GM12878 (cell line): ENCODE measurements at regions not wholly inside any gene's neighbourhood (a gene's known extent, or its start where the extent isn't known, plus 50 kb on each side); places are given as distances from the start of the nearest gene placed in this dataset.

Source experiments
- ATAC-seq: fragments of 200-7000 bp; cut with Tn5 transposase; 3 replicates; pipeline ENCODE4 v1.9.1; 2020; ENCODE audit warnings: mild to moderate bottlenecking, moderate library complexity
- BruUV-seq: library from RNA; stranded (reverse); fragments of 400-500 nt; replicated peaks from 2 replicates; lab custom pipeline; 2021; lab: Mats Ljungman, UMichigan
- CTCF ChIA-PET: fragments of 300-600 bp; sonication (Branson Sonifier 250); formaldehyde crosslinking; extraction: SDS; loops from one replicate; lab custom pipeline; 2021; ENCODE audit warnings: inconsistent platforms; lab: Yijun Ruan, JAX
- POLR2A ChIA-PET: fragments of 350-600 bp; formaldehyde crosslinking; extraction: SDS; loops from one replicate; lab custom pipeline; 2021; ENCODE audit warnings: inconsistent platforms; lab: Charles Lee
- RAD21 ChIA-PET: fragments of 300-600 bp; sonication (Branson Sonifier 250); formaldehyde crosslinking; loops from one replicate; lab custom pipeline; 2023; ENCODE audit warnings: antibody characterized with exemption; ENCODE audit not compliant: unreplicated experiment; lab: Charles Lee
- SMC1A ChIA-PET: fragments of 300-600 bp; sonication (Branson Sonifier 250); formaldehyde crosslinking; loops from one replicate; lab custom pipeline; 2023; ENCODE audit not compliant: unreplicated experiment, uncharacterized antibody; lab: Charles Lee
- DNase-seq: peaks from one replicate; pipeline ENCODE4 v3.0.0-alpha.2; 2011; ENCODE audit warnings: low read depth, low spot score
- FAIRE-seq: peaks from 3 replicates; lab custom pipeline; 2011; peaks lifted over from hg19 to GRCh38; lab: Jason Lieb, UNC
- H2AFZ ChIP-seq: 2 replicates; pipeline ENCODE4 v1.6.0; 2011; ENCODE audit warnings: low read depth, low read length, control low read depth; ENCODE audit not compliant: control insufficient read depth
- H3K27ac ChIP-seq: 2 replicates; pipeline ENCODE4 v1.5.1; 2011; ENCODE audit warnings: control low read depth; ENCODE audit not compliant: control insufficient read depth, insufficient read depth
- H3K27me3 ChIP-seq, 2 experiments: replicated peaks in 1 of 2; 2 replicates each; pipeline versions ENCODE4 v1.6.0 to v1.6.1; 2011; ENCODE audit warnings: low read length in 1 of 2; ENCODE audit not compliant: control insufficient read depth in 2 of 2, insufficient read depth in 2 of 2
- H3K36me3 ChIP-seq, 2 experiments: 2 replicates each; pipeline ENCODE4 v1.5.1; 2011; ENCODE audit warnings: low read length in 1 of 2; ENCODE audit not compliant: control insufficient read depth in 2 of 2, insufficient read depth in 2 of 2
- H3K4me1 ChIP-seq: 2 replicates; pipeline ENCODE4 v1.6.1; 2011; ENCODE audit warnings: mild to moderate bottlenecking, low read length, moderate library complexity, mixed read lengths; ENCODE audit not compliant: control insufficient read depth, insufficient read depth
- H3K4me2 ChIP-seq: 2 replicates; pipeline ENCODE4 v1.6.0; 2011; ENCODE audit warnings: control low read depth; ENCODE audit not compliant: control insufficient read depth, insufficient read depth
- H3K4me3 ChIP-seq: fragments of 200-600 bp; sonication (generic); 2 replicates; pipeline ENCODE4 v1.5.1; 2016
- H3K79me2 ChIP-seq: 2 replicates; pipeline ENCODE4 v1.6.0; 2011; ENCODE audit warnings: low read length; ENCODE audit not compliant: control insufficient read depth, insufficient read depth
- H3K9ac ChIP-seq: 2 replicates; pipeline ENCODE4 v1.8.0; 2011; ENCODE audit warnings: low read length, control low read depth, mixed read lengths; ENCODE audit not compliant: control insufficient read depth, insufficient read depth
- H3K9me3 ChIP-seq: replicated peaks from 3 replicates; pipeline ENCODE4 v1.5.1; 2011; ENCODE audit warnings: mild to moderate bottlenecking, low read length; ENCODE audit not compliant: control insufficient read depth, insufficient read depth
- H4K20me1 ChIP-seq: 2 replicates; pipeline ENCODE4 v1.6.0; 2011; ENCODE audit not compliant: control insufficient read depth, insufficient read depth
- BCL3 ChIP-seq: IDR thresholded peaks from 2 replicates; pipeline ENCODE4 v1.6.1; 2011; ENCODE audit warnings: borderline replicate concordance, low read depth, mild to moderate bottlenecking, moderate library complexity, low read length; ENCODE audit not compliant: insufficient read depth, poor library complexity, severe bottlenecking
- CREM ChIP-seq: IDR thresholded peaks from 2 replicates; pipeline ENCODE4 v1.6.1; 2014; ENCODE audit warnings: antibody characterized with exemption, low read depth
- ESRRA ChIP-seq: IDR thresholded peaks from 2 replicates; pipeline ENCODE4 v1.6.1; 2012; ENCODE audit warnings: mild to moderate bottlenecking, low read length, improper control_type of control experiment
- HDAC2 ChIP-seq: fragments of 200-600 bp; sonication (generic); IDR thresholded peaks from 2 replicates; pipeline ENCODE4 v1.6.1; 2017
- NBN ChIP-seq: fragments of 450-650 bp; IDR thresholded peaks from 2 replicates; pipeline ENCODE4 v1.6.1; 2016
- NR2C2 ChIP-seq: IDR thresholded peaks from 2 replicates; pipeline ENCODE4 v1.6.1; 2011; ENCODE audit warnings: borderline replicate concordance, low read depth; ENCODE audit not compliant: control insufficient read depth, insufficient read length
- POLR2AphosphoS5 ChIP-seq: IDR thresholded peaks from 2 replicates; pipeline ENCODE4 v1.6.1; 2011; ENCODE audit warnings: mild to moderate bottlenecking, low read length, inconsistent platforms
- POU2F2 ChIP-seq: IDR thresholded peaks from 3 replicates; pipeline ENCODE4 v1.6.1; 2011; ENCODE audit warnings: low read depth, mild to moderate bottlenecking, low read length, borderline replicate concordance
- PRDM15 ChIP-seq: fragments of 450-650 bp; formaldehyde crosslinking; IDR thresholded peaks from 2 replicates; pipeline ENCODE4 v1.4.0; 2020; ENCODE audit warnings: mild to moderate bottlenecking, moderate library complexity
- SIN3A ChIP-seq: IDR thresholded peaks from 2 replicates; pipeline ENCODE4 v1.6.1; 2012; ENCODE audit warnings: low read depth, low read length, improper control_type of control experiment
- SMC3 ChIP-seq: IDR thresholded peaks from 2 replicates; pipeline ENCODE4 v1.6.1; 2011; ENCODE audit warnings: low read length, improper control_type of control experiment, borderline replicate concordance
- TARDBP ChIP-seq: IDR thresholded peaks from 2 replicates; pipeline ENCODE4 v1.6.1; 2016; ENCODE audit warnings: borderline replicate concordance
- ZBTB11 ChIP-seq: fragments of 450-650 bp; formaldehyde crosslinking; IDR thresholded peaks from 2 replicates; pipeline ENCODE4 v1.5.0; 2022; ENCODE audit warnings: mild to moderate bottlenecking, missing genetic modification characterization
- WGBS: methylation state at CpG from one replicate; pipeline ENCODE4 v1.1.6; 2016; ENCODE audit warnings: low lambda C conversion rate; ENCODE audit not compliant: insufficient replicate concordance, insufficient coverage; ENCODE audit errors: missing lambda C conversion rate; 5-methylcytosine and 5-hydroxymethylcytosine counted together
- in situ Hi-C: fragments of 300-500 bp; cut with MboI; formaldehyde crosslinking; loops from 9 replicates; pipeline ENCODE4 v1.14.3; 2018; ENCODE audit warnings: mixed read lengths
- intact Hi-C: fragments of 100-400 bp; cut with micrococcal nuclease; formaldehyde crosslinking; loops from one replicate; pipeline ENCODE4 v1.14.2; 2022; ENCODE audit not compliant: unreplicated experiment

GRCh38 chr20:9912290-9912689 is 73.4 kb upstream of the PAK5 start:
- Histone ChIP-seq H3K4me3 (no peak overlapping the region), H3K79me2 (no peaks in the 10 kb centered on the region), H3K36me3 (no peaks in the 10 kb centered on the region), H3K4me1 (no peaks in the 10 kb centered on the region), H3K9ac (no peak overlapping the region), H3K27ac (no peak overlapping the region), H3K27me3 (no peaks in the 10 kb centered on the region; a peak in 1 of 4 replicates), H3K4me2 (no peak overlapping the region), H4K20me1 (no peaks in the 10 kb centered on the region), H3K9me3 (no peaks in the 10 kb centered on the region), H2AFZ (no peak overlapping the region)
- intact Hi-C loops (loop anchor here (2.0 kb wide), 1 partner anchor 295 kb away; no protein-coding TSS in a partner anchor), in situ Hi-C loops (loop anchor here (5.0 to 10.0 kb wide), 2 partner anchors 290 to 507 kb away; no protein-coding TSS in a partner anchor)
- SMC1A ChIA-PET: interaction anchor here (0.7 to 2.4 kb wide), 5 partner anchors 8 to 504 kb away, joined by 3 to 14 read pairs (median 4); no protein-coding TSS in a partner anchor
- 42% methylated on average over 5 of the region's 5 CpGs for WGBS
- CTCF ChIA-PET: interaction anchor here (0.8 to 6.8 kb wide), 19 partner anchors 10 to 505 kb away, joined by 3 to 83 read pairs (median 4); no protein-coding TSS in a partner anchor
- RAD21 ChIA-PET: interaction anchor here (5.2 kb wide), 1 partner anchor 295 kb away, joined by 23 read pairs; no protein-coding TSS in a partner anchor
- TF ChIP-seq ZBTB11 (CRISPR knock-in tag): no peak
- TF ChIP-seq PRDM15 (CRISPR knock-in tag): no peak
- TF ChIP-seq HDAC2: no peak
- no peak for TF ChIP-seq BCL3
- no peak for TF ChIP-seq NBN
- TF ChIP-seq POU2F2: no peak
- no peak for TF ChIP-seq ESRRA
- no peak for TF ChIP-seq CREM
- no peak for TF ChIP-seq NR2C2
- TF ChIP-seq SMC3: no peak
- no peak for TF ChIP-seq POLR2AphosphoS5
- TF ChIP-seq SIN3A: no peak
- TF ChIP-seq TARDBP: no peak
- DNase-seq: no peak
- no peak for ATAC-seq
- FAIRE-seq: no peak
- POLR2A ChIA-PET: no interaction called here
- BruUV-seq: no TSS peak
